ENCODE measurements at regions not wholly inside any gene's neighbourhood (a gene's known extent, or its start where the extent isn't known, plus 50 kb on each side); places are given as distances from the start of the nearest gene placed in this dataset.
"Not testable (repeated sequence)": the region's sequence is repeated elsewhere in the genome, so short reads cannot be mapped to it uniquely, and the experiment has no call there.

GRCh38 chr2:166671235-166671634 is 177.2 kb upstream of the SCN7A start:
- no peak for DNase-seq
- no peaks in the 10 kb centered on the region for H3K27me3 ChIP-seq
- H3K36me3 ChIP-seq: no peaks in the 10 kb centered on the region
- H3K9me3 ChIP-seq: peaks cover 6% of the 10 kb centered on the region; the same call in 1 of the 2 replicates
- no peak overlapping the region for H3K4me3 ChIP-seq

- DNase-seq: peak; percentile 53
- Histone ChIP-seq H3K36me3 (no peaks in the 10 kb centered on the region), H3K9me3 (no peaks in the 10 kb centered on the region; the same call in 1 of the 2 replicates), H3K27me3 (no peaks in the 10 kb centered on the region), H3K4me3 (no peak overlapping the region)
These were observed 172.2 kb upstream of the SCN7A start for GRCh38 chr2:166665991-166666940.

DNA sequence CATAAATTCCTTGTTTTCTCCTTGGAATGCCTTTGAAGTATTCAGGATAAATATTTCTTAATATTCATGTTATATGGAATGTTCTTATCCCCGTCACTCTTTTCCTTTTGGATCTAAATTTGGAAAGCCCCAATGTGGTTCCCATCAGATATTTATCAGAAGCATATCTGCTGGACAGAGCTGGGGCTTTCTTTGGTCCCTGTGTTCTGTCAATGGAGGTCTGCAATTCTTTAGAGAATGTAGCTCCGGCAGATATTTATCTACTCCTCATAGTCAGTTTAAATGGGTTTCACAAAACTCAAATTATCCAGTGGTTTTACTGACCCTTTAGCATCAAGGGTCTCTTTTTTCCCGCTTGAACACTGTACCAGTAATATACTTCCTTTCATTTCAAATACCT is 167.8 kb upstream of the SCN7A start:
- H3K9me3 ChIP-seq: no peaks in the 10 kb centered on the region; the same call in 1 of the 2 replicates
- H3K4me3 ChIP-seq: no peak overlapping the region

GRCh38 chr2:166661391-166661790 is 167.3 kb upstream of the SCN7A start:
- Histone ChIP-seq H3K36me3 (no peaks in the 10 kb centered on the region), H3K4me3 (no peak overlapping the region), H3K27me3 (no peaks in the 10 kb centered on the region), H3K9me3 (no peaks in the 10 kb centered on the region; the same call in 1 of the 2 replicates)
- DNase-seq: no peak

More for the DNA sequence above, 167.8 kb upstream of the SCN7A start:
- DNase-seq: no peak
- Histone ChIP-seq H3K27me3 (no peaks in the 10 kb centered on the region), H3K36me3 (no peaks in the 10 kb centered on the region)

- H3K36me3 ChIP-seq: no peaks in the 10 kb centered on the region
- no peaks in the 10 kb centered on the region for H3K27me3 ChIP-seq
- H3K9me3 ChIP-seq: no peaks in the 10 kb centered on the region
- DNase-seq: no peak
- H3K4me3 ChIP-seq: no peak overlapping the region
These were observed 164.9 kb upstream of the SCN7A start for GRCh38 chr2:166658901-166659300.

- H3K27me3 ChIP-seq: no peaks in the 10 kb centered on the region
- no peak for DNase-seq
- H3K9me3 ChIP-seq: no peaks in the 10 kb centered on the region
- H3K36me3 ChIP-seq: no peaks in the 10 kb centered on the region
- no peak overlapping the region for H3K4me3 ChIP-seq
These were observed 159.2 kb upstream of the SCN7A start for GRCh38 chr2:166653185-166653813.

- H3K9me3 ChIP-seq: no peaks in the 10 kb centered on the region
- H3K27me3 ChIP-seq: no peaks in the 10 kb centered on the region
- no peak overlapping the region for H3K4me3 ChIP-seq
- H3K36me3 ChIP-seq: no peaks in the 10 kb centered on the region
- DNase-seq: no peak
These were observed 157.9 kb upstream of the SCN7A start for GRCh38 chr2:166651991-166652390.

DNA sequence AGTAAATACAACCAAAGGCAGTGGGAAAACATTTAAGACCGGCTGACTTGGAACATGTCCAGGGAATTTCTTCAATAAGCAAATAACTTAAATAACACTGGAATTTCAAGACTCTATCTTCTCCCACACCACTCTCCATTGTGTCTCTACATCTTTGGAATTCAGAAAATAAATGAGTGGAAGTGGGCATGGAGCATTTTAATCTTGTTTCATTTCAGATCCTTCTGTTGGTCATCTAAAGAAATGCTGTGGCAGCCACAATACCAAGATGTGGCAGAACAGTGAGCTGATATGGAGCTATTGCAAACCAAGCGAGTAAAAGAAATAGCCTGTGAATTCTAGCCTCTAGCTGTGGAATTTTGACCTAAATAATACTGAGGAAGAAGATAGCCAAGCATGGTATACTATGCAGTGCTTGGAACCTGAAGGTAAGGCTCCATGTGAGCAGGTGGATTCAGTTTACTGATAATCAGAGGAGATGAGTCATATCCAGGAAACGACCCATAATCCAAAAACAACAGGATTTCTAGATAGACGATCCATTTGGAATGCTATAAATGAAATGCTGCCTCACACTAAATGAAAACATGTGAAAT is 157.1 kb upstream of the SCN7A start:
- Histone ChIP-seq H3K4me3 (no peak overlapping the region), H3K27me3 (no peaks in the 10 kb centered on the region), H3K9me3 (no peaks in the 10 kb centered on the region), H3K36me3 (no peaks in the 10 kb centered on the region)
- DNase-seq: no peak

DNA sequence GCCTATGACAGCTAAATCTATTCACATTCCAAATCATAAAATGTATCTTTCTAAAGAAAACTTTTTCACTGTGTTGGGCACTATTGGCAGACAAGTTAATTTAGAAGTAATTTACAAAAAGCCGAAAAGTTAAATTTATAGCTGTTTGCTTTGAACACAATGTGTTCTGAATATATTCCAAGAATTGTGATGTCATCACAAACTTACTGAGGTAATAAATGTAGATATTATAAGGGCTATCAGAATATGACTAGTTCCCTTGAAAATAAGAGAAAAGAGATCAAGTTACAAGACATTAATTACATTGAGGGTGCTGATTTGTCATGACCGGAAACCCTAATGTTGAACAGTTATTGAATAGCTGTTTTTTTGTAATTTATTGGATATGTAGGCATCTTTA is 153.9 kb upstream of the SCN7A start:
- no peak for DNase-seq
- Histone ChIP-seq H3K36me3 (no peaks in the 10 kb centered on the region), H3K4me3 (no peak overlapping the region), H3K27me3 (no peaks in the 10 kb centered on the region), H3K9me3 (no peaks in the 10 kb centered on the region; the same call in 1 of the 2 replicates)

- H3K27me3 ChIP-seq: no peaks in the 10 kb centered on the region
- H3K4me3 ChIP-seq: no peak overlapping the region
- peaks cover 8% of the 10 kb centered on the region; the same call in 1 of the 2 replicates for H3K9me3 ChIP-seq
- no peaks in the 10 kb centered on the region for H3K36me3 ChIP-seq
- no peak for DNase-seq
These were observed 149.9 kb upstream of the SCN7A start for GRCh38 chr2:166643980-166644379.

DNA sequence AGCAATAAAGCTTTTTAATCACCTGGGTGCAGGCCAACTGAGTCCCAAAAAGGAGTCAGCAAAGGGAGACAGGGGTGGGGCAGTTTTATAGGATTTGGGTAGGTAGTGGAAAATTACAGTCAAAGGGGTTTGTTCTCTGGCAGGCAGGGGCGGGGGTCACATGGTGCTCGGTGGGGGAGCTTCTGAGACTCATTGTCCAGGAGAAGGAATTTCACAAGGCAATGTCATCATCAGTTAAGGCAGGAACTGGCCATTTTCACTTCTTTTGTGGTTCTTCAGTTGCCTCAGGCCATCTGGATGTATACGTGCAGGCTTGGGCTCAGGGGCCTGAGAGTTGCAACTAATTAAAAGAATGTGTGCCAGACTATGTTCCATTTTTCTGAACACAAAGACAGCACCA is 147.5 kb upstream of the SCN7A start:
- not testable (repeated sequence) for H3K27me3 ChIP-seq, H3K4me3 ChIP-seq, DNase-seq

GRCh38 chr2:166637051-166637450 is 143.0 kb upstream of the SCN7A start:
- Histone ChIP-seq H3K27me3 (no peaks in the 10 kb centered on the region), H3K36me3 (no peaks in the 10 kb centered on the region), H3K9me3 (peaks cover 4% of the 10 kb centered on the region; the same call in 1 of the 2 replicates), H3K4me3 (no peak overlapping the region)
- DNase-seq: no peak

More for the DNA sequence above, 147.5 kb upstream of the SCN7A start:
- H3K36me3 ChIP-seq, H3K9me3 ChIP-seq: not testable (repeated sequence)

DNA sequence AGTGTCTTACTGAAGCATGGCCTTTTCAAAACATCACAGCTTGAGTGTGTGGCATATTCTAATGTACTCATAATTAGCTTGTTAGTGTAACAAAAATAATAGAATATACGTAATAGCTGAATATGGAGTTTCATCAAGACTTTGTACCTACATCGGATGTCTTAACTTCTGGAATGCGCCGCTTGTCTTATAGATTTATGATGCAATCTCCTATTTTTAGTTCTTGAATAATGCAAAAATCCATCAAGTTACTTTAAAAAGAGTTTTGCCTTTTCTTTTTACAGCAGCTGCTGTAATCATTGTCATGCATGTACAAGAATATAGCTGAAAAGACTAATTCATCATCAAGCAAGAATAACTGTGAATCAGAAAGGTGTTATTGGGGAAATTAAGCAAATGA is 140.7 kb upstream of the SCN7A start:
- Histone ChIP-seq H3K4me3 (no peak overlapping the region), H3K36me3 (no peaks in the 10 kb centered on the region), H3K9me3 (no peaks in the 10 kb centered on the region), H3K27me3 (no peaks in the 10 kb centered on the region)
- DNase-seq: no peak

DNA sequence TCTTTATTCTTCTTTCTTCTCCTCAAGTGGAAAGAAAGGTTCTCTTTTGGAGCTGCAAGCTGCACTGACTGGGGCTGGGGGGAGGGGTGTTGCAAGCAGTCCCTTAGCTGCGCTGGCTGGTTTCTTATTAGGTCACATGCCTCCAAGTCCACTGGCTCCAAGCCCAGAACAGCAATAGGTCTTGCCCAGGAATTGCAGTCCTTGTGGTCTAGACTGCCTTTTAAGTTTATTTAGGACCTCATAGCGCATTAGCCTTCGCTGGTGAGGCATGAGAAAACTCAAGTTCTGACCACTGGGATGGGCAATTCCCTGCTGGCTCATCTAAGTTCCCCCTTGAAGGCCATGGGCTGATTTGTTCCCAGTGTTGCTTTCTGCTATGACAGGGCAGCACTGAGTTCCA is 138.6 kb upstream of the SCN7A start:
- Histone ChIP-seq H3K4me3 (no peak overlapping the region), H3K36me3 (no peaks in the 10 kb centered on the region), H3K9me3 (no peaks in the 10 kb centered on the region), H3K27me3 (no peaks in the 10 kb centered on the region)
- DNase-seq: peak; percentile 42

GRCh38 chr2:166628478-166629136 is 134.6 kb upstream of the SCN7A start:
- DNase-seq: no peak
- no peak overlapping the region for H3K4me3 ChIP-seq
- H3K36me3 ChIP-seq: no peaks in the 10 kb centered on the region
- no peaks in the 10 kb centered on the region for H3K9me3 ChIP-seq
- H3K27me3 ChIP-seq: no peaks in the 10 kb centered on the region

DNA sequence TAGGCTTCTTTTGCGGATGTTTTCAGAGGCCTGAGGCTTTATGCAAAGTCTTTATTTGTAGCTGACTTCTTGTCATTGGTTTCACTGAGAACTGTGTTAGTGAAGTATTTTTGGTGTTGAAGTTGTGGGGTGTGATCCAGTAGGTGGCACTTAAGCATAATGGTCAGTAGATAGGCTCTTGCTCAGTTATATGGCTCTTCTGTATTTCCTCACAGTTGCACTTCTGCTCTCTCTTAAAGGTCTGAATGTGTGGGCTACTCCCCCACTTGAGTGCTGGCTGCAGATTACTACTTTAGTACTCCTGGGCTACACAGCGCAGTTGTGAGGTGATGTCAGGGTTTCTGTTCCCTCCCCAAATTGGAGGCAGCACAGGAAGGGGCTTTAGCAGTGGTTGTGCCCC is 133.8 kb upstream of the SCN7A start:
- H3K36me3 ChIP-seq: no peaks in the 10 kb centered on the region
- no peaks in the 10 kb centered on the region for H3K9me3 ChIP-seq
- no peaks in the 10 kb centered on the region for H3K27me3 ChIP-seq
- no peak overlapping the region for H3K4me3 ChIP-seq
- DNase-seq: no peak

GRCh38 chr2:166625670-166626069 is 131.6 kb upstream of the SCN7A start:
- Histone ChIP-seq H3K4me3 (no peak overlapping the region), H3K27me3 (no peaks in the 10 kb centered on the region), H3K9me3 (no peaks in the 10 kb centered on the region), H3K36me3 (no peaks in the 10 kb centered on the region)
- no peak for DNase-seq

All from MG63 (cell line).